MG63 (cell line): ENCODE measurements at regions not wholly inside any gene's neighbourhood (a gene's known extent, or its start where the extent isn't known, plus 50 kb on each side); places are given as distances from the start of the nearest gene placed in this dataset.

Experiments
- DNase-seq: peaks from one replicate; pipeline ENCODE4 v3.0.0-alpha.2; 2020
- H3K27me3 ChIP-seq: fragments of 250-450 bp; sonication (Bioruptor Pico); 2 replicates; pipeline ENCODE4 v1.5.1; 2020; ENCODE audit warnings: mild to moderate bottlenecking, moderate library complexity
- H3K36me3 ChIP-seq: fragments of 250-450 bp; sonication (Bioruptor Pico); 2 replicates; pipeline ENCODE4 v1.5.1; 2020; ENCODE audit warnings: mild to moderate bottlenecking, moderate library complexity
- H3K4me3 ChIP-seq: fragments of 250-450 bp; sonication (Bioruptor Pico); 2 replicates; pipeline ENCODE4 v1.5.1; 2020; ENCODE audit warnings: mild to moderate bottlenecking, moderate library complexity
- H3K9me3 ChIP-seq: fragments of 250-450 bp; sonication (Bioruptor Pico); 2 replicates; pipeline ENCODE4 v1.5.1; 2020; ENCODE audit warnings: mild to moderate bottlenecking, moderate library complexity

- Histone ChIP-seq H3K27me3 (no peaks in the 10 kb centered on the region), H3K9me3 (no peaks in the 10 kb centered on the region), H3K36me3 (no peaks in the 10 kb centered on the region), H3K4me3 (no peak overlapping the region)
- DNase-seq, result no peak
Measured at GRCh38 chr19:28332351-28332750, 880.6 kb downstream of the UQCRFS1 start.

- no peaks in the 10 kb centered on the region for H3K36me3 ChIP-seq
Measured at GRCh38 chr19:28331596-28331995, 881.4 kb downstream of the UQCRFS1 start.

GRCh38 chr19:28330831-28331230 lies 882.1 kb downstream of the UQCRFS1 start:
- Histone ChIP-seq H3K36me3 (no peaks in the 10 kb centered on the region), H3K27me3 (no peaks in the 10 kb centered on the region), H3K9me3 (no peaks in the 10 kb centered on the region), H3K4me3 (no peak overlapping the region)
- DNase-seq, result no peak

More at GRCh38 chr19:28331596-28331995, 881.4 kb downstream of the UQCRFS1 start:
- Histone ChIP-seq H3K27me3 (no peaks in the 10 kb centered on the region), H3K9me3 (no peaks in the 10 kb centered on the region), H3K4me3 (no peak overlapping the region)
- no peak for DNase-seq

- H3K9me3 ChIP-seq, result no peaks in the 10 kb centered on the region
- H3K4me3 ChIP-seq, result no peak overlapping the region
- no peaks in the 10 kb centered on the region for H3K36me3 ChIP-seq
- 0 out of 2 replicates have a peak, but pooled peaks cover 3% of the 10 kb centered on the region for H3K27me3 ChIP-seq
- DNase-seq, result no peak
Measured at GRCh38 chr19:28329429-28329828, 883.5 kb downstream of the UQCRFS1 start.

GRCh38 chr19:28327905-28328304 lies 885.0 kb downstream of the UQCRFS1 start:
- peaks cover 3% of the 10 kb centered on the region; the same call in 1 of the 2 replicates for H3K27me3 ChIP-seq
- no peaks in the 10 kb centered on the region for H3K36me3 ChIP-seq
- H3K9me3 ChIP-seq, result no peaks in the 10 kb centered on the region
- no peak overlapping the region for H3K4me3 ChIP-seq
- DNase-seq, result no peak

GRCh38 chr19:28326746-28327145 lies 886.2 kb downstream of the UQCRFS1 start:
- DNase-seq, result no peak
- Histone ChIP-seq H3K27me3 (peaks cover 3% of the 10 kb centered on the region; the same call in 1 of the 2 replicates), H3K36me3 (no peaks in the 10 kb centered on the region), H3K9me3 (no peaks in the 10 kb centered on the region), H3K4me3 (no peak overlapping the region)

GRCh38 chr19:28324275-28325060 lies 888.5 kb downstream of the UQCRFS1 start:
- H3K4me3 ChIP-seq, result no peak overlapping the region
- no peak for DNase-seq
- no peaks in the 10 kb centered on the region for H3K36me3 ChIP-seq

GRCh38 chr19:28322945-28323344 lies 890.0 kb downstream of the UQCRFS1 start:
- DNase-seq, result no peak
- H3K36me3 ChIP-seq, result no peaks in the 10 kb centered on the region
- peaks cover 3% of the 10 kb centered on the region; the same call in 1 of the 2 replicates for H3K27me3 ChIP-seq
- no peaks in the 10 kb centered on the region for H3K9me3 ChIP-seq
- H3K4me3 ChIP-seq, result no peak overlapping the region

More at GRCh38 chr19:28324275-28325060, 888.5 kb downstream of the UQCRFS1 start:
- peaks cover 3% of the 10 kb centered on the region; the same call in 1 of the 2 replicates for H3K27me3 ChIP-seq
- no peaks in the 10 kb centered on the region for H3K9me3 ChIP-seq

GRCh38 chr19:28322491-28322890 lies 890.5 kb downstream of the UQCRFS1 start:
- Histone ChIP-seq H3K27me3 (peaks cover 3% of the 10 kb centered on the region; the same call in 1 of the 2 replicates), H3K36me3 (no peaks in the 10 kb centered on the region), H3K9me3 (no peaks in the 10 kb centered on the region), H3K4me3 (no peak overlapping the region)
- DNase-seq, result no peak

GRCh38 chr19:28319918-28320317 lies 893.0 kb downstream of the UQCRFS1 start:
- H3K9me3 ChIP-seq, result no peaks in the 10 kb centered on the region
- no peaks in the 10 kb centered on the region for H3K36me3 ChIP-seq
- no peak for DNase-seq
- H3K27me3 ChIP-seq, result no peaks in the 10 kb centered on the region; the same call in 1 of the 2 replicates
- H3K4me3 ChIP-seq, result no peak overlapping the region

- Histone ChIP-seq H3K4me3 (no peak overlapping the region), H3K27me3 (no peaks in the 10 kb centered on the region; the same call in 1 of the 2 replicates), H3K36me3 (no peaks in the 10 kb centered on the region), H3K9me3 (no peaks in the 10 kb centered on the region)
- no peak for DNase-seq
Measured at GRCh38 chr19:28319227-28319626, 893.7 kb downstream of the UQCRFS1 start.

GRCh38 chr19:28318469-28319179 lies 894.3 kb downstream of the UQCRFS1 start:
- no peak for DNase-seq
- H3K4me3 ChIP-seq, result no peak overlapping the region
- H3K27me3 ChIP-seq, result no peaks in the 10 kb centered on the region
- H3K9me3 ChIP-seq, result no peaks in the 10 kb centered on the region
- H3K36me3 ChIP-seq, result no peaks in the 10 kb centered on the region

- Histone ChIP-seq H3K36me3 (no peaks in the 10 kb centered on the region), H3K27me3 (no peaks in the 10 kb centered on the region), H3K4me3 (no peak overlapping the region), H3K9me3 (no peaks in the 10 kb centered on the region; the same call in 1 of the 2 replicates)
- DNase-seq, result no peak
Measured at GRCh38 chr19:28316464-28316863, 896.5 kb downstream of the UQCRFS1 start.

GRCh38 chr19:28314756-28315155 lies 898.2 kb downstream of the UQCRFS1 start:
- H3K36me3 ChIP-seq, result no peaks in the 10 kb centered on the region
- H3K4me3 ChIP-seq, result no peak overlapping the region
- H3K9me3 ChIP-seq, result no peaks in the 10 kb centered on the region; the same call in 1 of the 2 replicates
- H3K27me3 ChIP-seq, result no peaks in the 10 kb centered on the region
- DNase-seq, result no peak

- H3K27me3 ChIP-seq, result no peaks in the 10 kb centered on the region
- H3K36me3 ChIP-seq, result no peaks in the 10 kb centered on the region
- no peak for DNase-seq
- no peaks in the 10 kb centered on the region; the same call in 1 of the 2 replicates for H3K9me3 ChIP-seq
- no peak overlapping the region for H3K4me3 ChIP-seq
Measured at GRCh38 chr19:28314287-28314686, 898.7 kb downstream of the UQCRFS1 start.

- H3K9me3 ChIP-seq, result no peaks in the 10 kb centered on the region; the same call in 1 of the 2 replicates
- no peaks in the 10 kb centered on the region for H3K27me3 ChIP-seq
- H3K36me3 ChIP-seq, result no peaks in the 10 kb centered on the region
- peak; percentile 69 for DNase-seq
- no peak overlapping the region for H3K4me3 ChIP-seq
Measured at GRCh38 chr19:28313633-28314032, 899.3 kb downstream of the UQCRFS1 start.

- Histone ChIP-seq H3K9me3 (no peaks in the 10 kb centered on the region; the same call in 1 of the 2 replicates), H3K27me3 (no peaks in the 10 kb centered on the region), H3K4me3 (no peak overlapping the region), H3K36me3 (no peaks in the 10 kb centered on the region)
- no peak for DNase-seq
Measured at GRCh38 chr19:28312269-28312668, 900.7 kb downstream of the UQCRFS1 start.
